H9 (cell line): ENCODE measurements at regions not wholly inside any gene's neighbourhood (a gene's known extent, or its start where the extent isn't known, plus 50 kb on each side); places are given as distances from the start of the nearest gene placed in this dataset.

Experiments
- DNase-seq: peaks from one replicate; pipeline ENCODE4 v3.0.0-alpha.2; 2017
- H2AFZ ChIP-seq: one replicate; pipeline ENCODE4 v1.6.1; 2013; ENCODE audit warnings: mild to moderate bottlenecking, low read length, control low read depth, moderate library complexity
- H2AK5ac ChIP-seq: 2 replicates; pipeline ENCODE4 v1.6.1; 2013; ENCODE audit warnings: low read length, control low read depth, mixed read lengths; ENCODE audit not compliant: insufficient read length
- H2BK120ac ChIP-seq: one replicate; pipeline ENCODE4 v1.6.1; 2013; ENCODE audit warnings: low read depth, mild to moderate bottlenecking, low read length, control low read depth, inconsistent platforms; ENCODE audit not compliant: poor library complexity, severe bottlenecking
- H2BK12ac ChIP-seq: 2 replicates; pipeline ENCODE4 v1.6.1; 2013; ENCODE audit warnings: low read length, control low read depth, mixed read lengths, low read depth; ENCODE audit not compliant: insufficient read length
- H2BK15ac ChIP-seq: 2 replicates; pipeline ENCODE4 v1.6.1; 2013; ENCODE audit warnings: low read depth, low read length, control low read depth
- H2BK20ac ChIP-seq: one replicate; pipeline ENCODE4 v1.6.1; 2013; ENCODE audit warnings: low read depth, mild to moderate bottlenecking, low read length, control low read depth, inconsistent platforms; ENCODE audit not compliant: poor library complexity, severe bottlenecking
- H2BK5ac ChIP-seq: 2 replicates; pipeline ENCODE4 v1.6.1; 2013; ENCODE audit warnings: low read length, control low read depth, mixed read lengths; ENCODE audit not compliant: insufficient read length
- H3K14ac ChIP-seq: 2 replicates; pipeline ENCODE4 v1.6.1; 2013; ENCODE audit warnings: low read length, control low read depth; ENCODE audit not compliant: insufficient read depth
- H3K18ac ChIP-seq: 2 replicates; pipeline ENCODE4 v1.6.1; 2013; ENCODE audit warnings: low read depth, mild to moderate bottlenecking, mixed read lengths, low read length, control low read depth; ENCODE audit not compliant: insufficient read length
- H3K23ac ChIP-seq: 2 replicates; pipeline ENCODE4 v1.6.1; 2013; ENCODE audit warnings: low read length, control low read depth, mixed read lengths, low read depth; ENCODE audit not compliant: insufficient read length
- H3K23me2 ChIP-seq: 2 replicates; pipeline ENCODE4 v1.6.1; 2013; ENCODE audit warnings: low read depth, mild to moderate bottlenecking, mixed read lengths, low read length, control low read depth; ENCODE audit not compliant: insufficient read length, poor library complexity, severe bottlenecking
- H3K27ac ChIP-seq: 2 replicates; pipeline ENCODE4 v1.5.1; 2013; ENCODE audit warnings: low read length, control low read depth, mixed read lengths, low read depth; ENCODE audit not compliant: insufficient read length
- H3K27me3 ChIP-seq: 2 replicates; pipeline ENCODE4 v1.6.1; 2013; ENCODE audit warnings: low read length, control low read depth, inconsistent platforms; ENCODE audit not compliant: insufficient read depth
- H3K4ac ChIP-seq: 2 replicates; pipeline ENCODE4 v1.6.1; 2013; ENCODE audit warnings: low read depth, mild to moderate bottlenecking, control low read depth, inconsistent platforms, low read length, moderate library complexity
- H3K4me1 ChIP-seq: 2 replicates; pipeline ENCODE4 v1.6.1; 2013; ENCODE audit warnings: low read length, control low read depth, inconsistent platforms; ENCODE audit not compliant: insufficient read depth
- H3K4me2 ChIP-seq: 2 replicates; pipeline ENCODE4 v1.6.1; 2013; ENCODE audit warnings: low read length, control low read depth, mixed read lengths; ENCODE audit not compliant: insufficient read length, insufficient read depth
- H3K56ac ChIP-seq: 2 replicates; pipeline ENCODE4 v1.6.1; 2013; ENCODE audit warnings: low read depth, mild to moderate bottlenecking, mixed read lengths, low read length, control low read depth; ENCODE audit not compliant: insufficient read length
- H3K79me1 ChIP-seq: 2 replicates; pipeline ENCODE4 v1.6.1; 2013; ENCODE audit warnings: low read depth, mild to moderate bottlenecking, moderate library complexity, low read length, control low read depth, inconsistent platforms; ENCODE audit not compliant: insufficient read depth, poor library complexity, severe bottlenecking
- H3K79me2 ChIP-seq: 2 replicates; pipeline ENCODE4 v1.6.1; 2013; ENCODE audit warnings: low read length, control low read depth, inconsistent platforms; ENCODE audit not compliant: insufficient read depth
- H3K9ac ChIP-seq: 2 replicates; pipeline ENCODE4 v1.6.1; 2013; ENCODE audit warnings: low read length, control low read depth, mixed read lengths; ENCODE audit not compliant: insufficient read length; ENCODE audit errors: extremely low read depth
- H3K9me3 ChIP-seq: one replicate; pipeline ENCODE4 v1.6.1; 2013; ENCODE audit warnings: low read depth, low read length, inconsistent platforms; ENCODE audit not compliant: control insufficient read depth
- H3T11ph ChIP-seq: one replicate; pipeline ENCODE4 v1.6.1; 2013; ENCODE audit warnings: mild to moderate bottlenecking, low read length, control low read depth, inconsistent platforms
- H4K20me1 ChIP-seq: one replicate; pipeline ENCODE4 v1.6.1; 2013; ENCODE audit not compliant: control insufficient read depth, insufficient read length, insufficient read depth
- H4K5ac ChIP-seq: 2 replicates; pipeline ENCODE4 v1.6.1; 2013; ENCODE audit warnings: low read depth, mild to moderate bottlenecking, mixed read lengths, low read length, control low read depth; ENCODE audit not compliant: insufficient read length
- H4K8ac ChIP-seq: replicated peaks from 2 replicates; pipeline ENCODE4 v1.6.1; 2013; ENCODE audit warnings: low read length, control low read depth, mixed read lengths, low read depth; ENCODE audit not compliant: insufficient read length
- H4K91ac ChIP-seq: 2 replicates; pipeline ENCODE4 v1.6.1; 2013; ENCODE audit warnings: low read depth, mild to moderate bottlenecking, moderate library complexity, mixed read lengths, low read length, control low read depth; ENCODE audit not compliant: insufficient read length
- H3K27ac Mint-ChIP-seq, 3 experiments: 2 replicates in 2 of 3; 3 replicates in 1 of 3; pipeline ENCODE4 v1.8.0; 2020 to 2021; ENCODE audit warnings: mixed read lengths in 3 of 3, mild to moderate bottlenecking in 1 of 3, moderate library complexity in 1 of 3
- H3K27me3 Mint-ChIP-seq: 2 replicates; pipeline ENCODE4 v1.8.0; 2021; ENCODE audit warnings: low read depth, mild to moderate bottlenecking, moderate library complexity, mixed read lengths
- H3K36me3 Mint-ChIP-seq, 3 experiments: 2 replicates in 2 of 3; 3 replicates in 1 of 3; pipeline ENCODE4 v1.8.0; 2020 to 2021; ENCODE audit warnings: low read depth in 3 of 3, mixed read lengths in 3 of 3; ENCODE audit not compliant: insufficient read depth in 1 of 3
- H3K4me1 Mint-ChIP-seq, 2 experiments: 2 replicates each; pipeline ENCODE4 v1.8.0; 2020; ENCODE audit warnings: mixed read lengths in 2 of 2
- H3K4me3 Mint-ChIP-seq, 2 experiments: 2 replicates in 1 of 2; 3 replicates in 1 of 2; pipeline ENCODE4 v1.8.0; 2020 to 2021; ENCODE audit warnings: mild to moderate bottlenecking in 2 of 2, mixed read lengths in 2 of 2, moderate library complexity in 1 of 2
- H3K9me3 Mint-ChIP-seq, 2 experiments: 2 replicates in 1 of 2; 3 replicates in 1 of 2; pipeline ENCODE4 v1.8.0; 2020; ENCODE audit warnings: mild to moderate bottlenecking in 2 of 2, mixed read lengths in 2 of 2, moderate library complexity in 1 of 2
- WGBS: extraction: QIAGEN DNeasy Blood & Tissue Kit; methylation state at CpG from one replicate; pipeline ENCODE4 v1.1.7; 2013; ENCODE audit warnings: missing lambda C conversion rate, low lambda C conversion rate, mixed read lengths; ENCODE audit not compliant: insufficient read length; ENCODE audit errors: extremely low coverage; 5-methylcytosine and 5-hydroxymethylcytosine counted together
- TF ChIP-seq, protein P1 (sequence below): fragments of 200-600 bp; sonication (generic); conservative IDR thresholded peaks from 3 replicates; pipeline ENCODE4 v1.8.0; 2021; ENCODE audit warnings: antibody characterized with exemption, mild to moderate bottlenecking

DNA sequence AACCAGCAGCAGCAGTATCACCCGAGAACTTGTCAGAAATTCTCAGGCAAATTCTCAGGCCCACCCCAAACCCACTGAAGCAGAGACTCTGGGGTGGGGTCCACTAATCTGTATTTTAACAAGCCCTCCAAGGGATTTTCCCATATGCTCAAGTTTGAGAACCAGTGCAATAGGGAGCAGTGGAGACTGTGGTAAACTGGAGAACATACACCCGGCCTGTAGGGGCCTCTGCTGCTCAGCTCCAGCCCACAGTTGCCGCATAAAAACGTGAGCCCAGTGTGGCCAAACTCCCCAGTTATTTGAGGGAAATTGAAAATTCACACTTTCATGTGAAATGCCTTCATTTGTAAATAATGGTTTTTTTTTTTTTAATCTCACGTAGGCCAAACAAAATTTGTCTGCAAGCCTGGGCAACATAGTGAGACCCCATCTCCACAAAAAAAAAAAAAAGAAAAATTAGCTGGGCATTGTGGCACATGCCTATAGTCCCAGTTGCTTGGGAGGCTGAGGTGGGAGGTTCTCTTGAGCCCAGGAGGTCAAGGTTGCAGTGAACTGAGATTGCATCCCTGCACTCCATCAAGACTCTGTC lies 97.6 kb upstream of the ZMIZ1 start:
- H3T11ph ChIP-seq: no peak overlapping the region
- no CpG with 5 or more reads among the region's 5 CpGs for WGBS
- no peaks in the 10 kb centered on the region for H3K9me3 ChIP-seq
- H2AFZ ChIP-seq: no peak overlapping the region
- no peak overlapping the region for H2BK20ac ChIP-seq
- peaks cover 13% of the 10 kb centered on the region for H3K23me2 ChIP-seq
- H3K4me1 ChIP-seq: peaks cover 3% of the 10 kb centered on the region; the same call in 1 of the 2 replicates
- no peak overlapping the region for H2BK5ac ChIP-seq
- no peak for DNase-seq
- Mint-ChIP-seq H3K27ac (no peak overlapping the region), H3K4me3 (no peak overlapping the region), H3K4me1 (peaks cover 36 to 38% of the 10 kb centered on the region in 2 experiments), H3K36me3 (no peaks in the 10 kb centered on the region; a peak in 1 of 7 replicates), H3K9me3 (no peaks in the 10 kb centered on the region), H3K27me3 (peaks cover 11% of the 10 kb centered on the region)
- H3K79me1 ChIP-seq: no peaks in the 10 kb centered on the region
- H3K56ac ChIP-seq: no peak overlapping the region
- no peak overlapping the region for H4K8ac ChIP-seq
- no peak overlapping the region for H2BK15ac ChIP-seq
- H3K27ac ChIP-seq: no peak overlapping the region
- H3K4ac ChIP-seq: no peak overlapping the region
- no peak overlapping the region for H3K9ac ChIP-seq
- H4K20me1 ChIP-seq: no peaks in the 10 kb centered on the region
- TF ChIP-seq, protein P1, sequence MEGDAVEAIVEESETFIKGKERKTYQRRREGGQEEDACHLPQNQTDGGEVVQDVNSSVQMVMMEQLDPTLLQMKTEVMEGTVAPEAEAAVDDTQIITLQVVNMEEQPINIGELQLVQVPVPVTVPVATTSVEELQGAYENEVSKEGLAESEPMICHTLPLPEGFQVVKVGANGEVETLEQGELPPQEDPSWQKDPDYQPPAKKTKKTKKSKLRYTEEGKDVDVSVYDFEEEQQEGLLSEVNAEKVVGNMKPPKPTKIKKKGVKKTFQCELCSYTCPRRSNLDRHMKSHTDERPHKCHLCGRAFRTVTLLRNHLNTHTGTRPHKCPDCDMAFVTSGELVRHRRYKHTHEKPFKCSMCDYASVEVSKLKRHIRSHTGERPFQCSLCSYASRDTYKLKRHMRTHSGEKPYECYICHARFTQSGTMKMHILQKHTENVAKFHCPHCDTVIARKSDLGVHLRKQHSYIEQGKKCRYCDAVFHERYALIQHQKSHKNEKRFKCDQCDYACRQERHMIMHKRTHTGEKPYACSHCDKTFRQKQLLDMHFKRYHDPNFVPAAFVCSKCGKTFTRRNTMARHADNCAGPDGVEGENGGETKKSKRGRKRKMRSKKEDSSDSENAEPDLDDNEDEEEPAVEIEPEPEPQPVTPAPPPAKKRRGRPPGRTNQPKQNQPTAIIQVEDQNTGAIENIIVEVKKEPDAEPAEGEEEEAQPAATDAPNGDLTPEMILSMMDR: peak; percentile 21; the same call in 1 of the 3 replicates
- no peak overlapping the region for H3K18ac ChIP-seq
- H3K23ac ChIP-seq: no peak overlapping the region
- no peak overlapping the region for H2BK120ac ChIP-seq
- H2BK12ac ChIP-seq: no peak overlapping the region
- H3K4me2 ChIP-seq: no peak overlapping the region
- no peak overlapping the region for H2AK5ac ChIP-seq
- no peak overlapping the region for H3K14ac ChIP-seq
- no peaks in the 10 kb centered on the region for H3K27me3 ChIP-seq
- no peak overlapping the region for H4K91ac ChIP-seq
- no peak overlapping the region for H4K5ac ChIP-seq
- no peaks in the 10 kb centered on the region for H3K79me2 ChIP-seq
